ENCODE measurements at regions not wholly inside any gene's neighbourhood (a gene's known extent, or its start where the extent isn't known, plus 50 kb on each side); places are given as distances from the start of the nearest gene placed in this dataset.

DNA sequence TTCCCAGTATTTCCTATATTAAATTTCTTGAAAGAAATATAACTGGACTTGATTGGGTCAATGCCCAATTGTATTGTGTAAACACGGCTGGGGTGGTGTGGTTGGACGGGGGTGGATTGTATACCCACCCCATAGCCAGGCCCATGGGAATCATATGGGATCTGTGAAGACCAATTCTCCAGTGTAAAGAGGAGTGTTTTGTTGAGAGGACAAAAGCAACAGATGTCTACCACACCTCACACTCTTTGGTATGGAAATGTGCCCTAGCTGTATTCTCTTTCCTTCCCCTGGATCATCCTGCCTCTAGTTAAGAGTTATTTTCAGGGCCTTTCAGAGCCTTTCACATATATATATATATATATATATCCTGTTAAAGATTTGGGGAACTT lies 57.5 kb upstream of the TGIF1 start:
- no peak overlapping the region for H3K4me2 ChIP-seq
- H3F3A ChIP-seq (ENCODE audit: insufficient read depth, low read depth), result peaks cover 29% of the 10 kb centered on the region
- no peaks in the 10 kb centered on the region for H3K27me3 ChIP-seq (ENCODE audit: insufficient read depth, low read depth)
- H3K27ac ChIP-seq, result no peak overlapping the region
- H2AFZ ChIP-seq, result no peak overlapping the region
- no peak for DNase-seq
- peaks cover 40% of the 10 kb centered on the region for H3K4me1 ChIP-seq (replicated peaks; ENCODE audit: insufficient read depth)
- H3K9me2 ChIP-seq (ENCODE audit: insufficient read depth), result no peaks in the 10 kb centered on the region
- H3K4me3 ChIP-seq, result no peak overlapping the region
- H3K9me3 ChIP-seq (ENCODE audit: insufficient read depth, low read depth), result peaks cover 18% of the 10 kb centered on the region; the same call in 1 of the 2 replicates
- ChIA-PET CTCF (no interaction called here), POLR2A (ENCODE audit: unreplicated experiment) (interaction anchor here (0.6 kb wide), 1 partner anchor 9 kb away, joined by 5 read pairs; no protein-coding TSS in a partner anchor)
- H3K79me2 ChIP-seq (ENCODE audit: low read depth), result no peaks in the 10 kb centered on the region
- H3K36me3 ChIP-seq (ENCODE audit: low read depth), result 0 out of 2 replicates have a peak, but pooled peaks cover 4% of the 10 kb centered on the region
- TF ChIP-seq EZH2 (IDR thresholded peaks at IDR 0.05; ENCODE audit: low read depth), result no peak
- TF ChIP-seq, protein P1, sequence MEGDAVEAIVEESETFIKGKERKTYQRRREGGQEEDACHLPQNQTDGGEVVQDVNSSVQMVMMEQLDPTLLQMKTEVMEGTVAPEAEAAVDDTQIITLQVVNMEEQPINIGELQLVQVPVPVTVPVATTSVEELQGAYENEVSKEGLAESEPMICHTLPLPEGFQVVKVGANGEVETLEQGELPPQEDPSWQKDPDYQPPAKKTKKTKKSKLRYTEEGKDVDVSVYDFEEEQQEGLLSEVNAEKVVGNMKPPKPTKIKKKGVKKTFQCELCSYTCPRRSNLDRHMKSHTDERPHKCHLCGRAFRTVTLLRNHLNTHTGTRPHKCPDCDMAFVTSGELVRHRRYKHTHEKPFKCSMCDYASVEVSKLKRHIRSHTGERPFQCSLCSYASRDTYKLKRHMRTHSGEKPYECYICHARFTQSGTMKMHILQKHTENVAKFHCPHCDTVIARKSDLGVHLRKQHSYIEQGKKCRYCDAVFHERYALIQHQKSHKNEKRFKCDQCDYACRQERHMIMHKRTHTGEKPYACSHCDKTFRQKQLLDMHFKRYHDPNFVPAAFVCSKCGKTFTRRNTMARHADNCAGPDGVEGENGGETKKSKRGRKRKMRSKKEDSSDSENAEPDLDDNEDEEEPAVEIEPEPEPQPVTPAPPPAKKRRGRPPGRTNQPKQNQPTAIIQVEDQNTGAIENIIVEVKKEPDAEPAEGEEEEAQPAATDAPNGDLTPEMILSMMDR (conservative IDR thresholded peaks at IDR 0.05), result no peak
- H4K20me1 ChIP-seq (ENCODE audit: insufficient read depth), result no peaks in the 10 kb centered on the region
- BruUV-seq (replicated peaks), result no TSS peak
- intact Hi-C loops (cut with micrococcal nuclease; ENCODE audit: unreplicated experiment), result no loop called here

DNA sequence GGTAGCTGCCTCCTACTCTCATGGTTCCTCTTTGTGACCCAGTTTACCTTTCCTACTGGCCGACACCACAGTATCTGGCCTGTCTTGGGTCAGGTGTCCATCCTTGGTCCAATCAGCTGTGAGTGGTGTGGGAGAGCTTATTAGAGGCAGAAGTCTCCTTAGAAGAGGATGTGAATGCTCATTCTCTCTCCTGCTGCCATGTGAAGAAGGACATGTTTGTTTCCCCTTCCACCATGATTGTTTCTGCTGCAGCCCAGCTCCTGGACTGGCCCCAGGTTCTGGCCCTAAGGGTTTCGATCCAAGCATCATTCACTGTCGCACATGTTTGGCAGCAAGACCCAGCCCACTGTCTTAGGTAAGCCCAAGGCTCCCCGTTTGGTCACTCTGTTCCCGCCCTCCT lies 55.3 kb upstream of the TGIF1 start:
- no peaks in the 10 kb centered on the region for H3K79me2 ChIP-seq (ENCODE audit: low read depth)
- no peaks in the 10 kb centered on the region for H3K27me3 ChIP-seq (ENCODE audit: insufficient read depth, low read depth)
- no peak overlapping the region for H3K27ac ChIP-seq
- peaks cover 16% of the 10 kb centered on the region; the same call in 1 of the 2 replicates for H3K9me3 ChIP-seq (ENCODE audit: insufficient read depth, low read depth)
- H3K4me1 ChIP-seq (replicated peaks; ENCODE audit: insufficient read depth), result peaks cover 30% of the 10 kb centered on the region
- DNase-seq, result no peak
- H3K36me3 ChIP-seq (ENCODE audit: low read depth), result 0 out of 2 replicates have a peak, but pooled peaks cover 4% of the 10 kb centered on the region
- H3F3A ChIP-seq (ENCODE audit: insufficient read depth, low read depth), result peaks cover 16% of the 10 kb centered on the region
- H3K9me2 ChIP-seq (ENCODE audit: insufficient read depth), result no peaks in the 10 kb centered on the region
- intact Hi-C loops (cut with micrococcal nuclease; ENCODE audit: unreplicated experiment), result no loop called here
- no peak overlapping the region for H3K4me2 ChIP-seq
- BruUV-seq (replicated peaks), result no TSS peak
- no peak for TF ChIP-seq EZH2 (IDR thresholded peaks at IDR 0.05; ENCODE audit: low read depth)
- TF ChIP-seq, protein P1 (conservative IDR thresholded peaks at IDR 0.05), result no peak
- CTCF ChIA-PET, result no interaction called here
- H2AFZ ChIP-seq, result no peak overlapping the region
- no peak overlapping the region for H3K4me3 ChIP-seq
- POLR2A ChIA-PET (ENCODE audit: unreplicated experiment), result interaction anchor here (0.6 kb wide), 1 partner anchor 9 kb away, joined by 4 read pairs; no protein-coding TSS in a partner anchor
- no peaks in the 10 kb centered on the region for H4K20me1 ChIP-seq (ENCODE audit: insufficient read depth)

DNA sequence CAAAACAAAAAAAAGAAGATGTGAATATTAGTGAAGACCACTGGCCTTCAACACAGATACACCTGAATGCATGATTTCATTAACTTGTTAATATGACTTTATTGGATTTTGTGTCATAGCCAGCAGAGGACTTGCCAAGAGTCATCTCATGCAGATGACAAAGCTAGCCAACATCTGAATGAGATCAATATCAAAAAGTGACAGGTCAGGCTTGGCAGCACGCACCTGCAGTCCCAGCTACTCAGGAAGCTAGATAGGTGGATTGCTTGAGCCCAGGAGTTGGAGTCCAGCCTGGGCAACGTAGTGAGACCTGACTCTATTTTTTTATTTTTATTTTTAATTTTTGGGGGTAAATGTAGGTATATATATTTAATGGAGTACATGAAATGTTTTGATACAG lies 54.5 kb upstream of the TGIF1 start:
- H3K79me2 ChIP-seq (ENCODE audit: low read depth), result no peaks in the 10 kb centered on the region
- TF ChIP-seq, protein P1 (conservative IDR thresholded peaks at IDR 0.05), result no peak
- TF ChIP-seq EZH2 (IDR thresholded peaks at IDR 0.05; ENCODE audit: low read depth), result no peak
- CTCF ChIA-PET, result no interaction called here
- H2AFZ ChIP-seq, result no peak overlapping the region
- H3F3A ChIP-seq (ENCODE audit: insufficient read depth, low read depth), result peaks cover 16% of the 10 kb centered on the region
- H3K36me3 ChIP-seq (ENCODE audit: low read depth), result 0 out of 2 replicates have a peak, but pooled peaks cover 4% of the 10 kb centered on the region
- intact Hi-C loops (cut with micrococcal nuclease; ENCODE audit: unreplicated experiment), result no loop called here
- BruUV-seq (replicated peaks), result no TSS peak
- no peak overlapping the region for H3K4me2 ChIP-seq
- H3K27ac ChIP-seq, result no peak overlapping the region
- H3K27me3 ChIP-seq (ENCODE audit: insufficient read depth, low read depth), result no peaks in the 10 kb centered on the region
- peaks cover 27% of the 10 kb centered on the region for H3K4me1 ChIP-seq (replicated peaks; ENCODE audit: insufficient read depth)
- H3K9me2 ChIP-seq (ENCODE audit: insufficient read depth), result no peaks in the 10 kb centered on the region
- H3K9me3 ChIP-seq (ENCODE audit: insufficient read depth, low read depth), result peaks cover 11% of the 10 kb centered on the region; the same call in 1 of the 2 replicates
- H4K20me1 ChIP-seq (ENCODE audit: insufficient read depth), result no peaks in the 10 kb centered on the region
- POLR2A ChIA-PET (ENCODE audit: unreplicated experiment), result interaction anchor here (0.7 kb wide), 1 partner anchor 12 kb away, joined by 3 read pairs; no protein-coding TSS in a partner anchor
- no peak for DNase-seq
- H3K4me3 ChIP-seq, result no peak overlapping the region

Measured in PC-9 (cell line).